ENCODE measurements at regions not wholly inside any gene's neighbourhood (a gene's known extent, or its start where the extent isn't known, plus 50 kb on each side); places are given as distances from the start of the nearest gene placed in this dataset.

- Histone ChIP-seq H2AK9ac (replicated peaks; ENCODE audit: low read depth, low read length, poor library complexity) (no peak overlapping the region), H3K56ac (ENCODE audit: extremely low read depth, insufficient read depth, low read length) (no peak overlapping the region), H4K8ac (ENCODE audit: low read depth in 2 of 2, low read length in 2 of 2) (no peak overlapping the region), H3K27ac (ENCODE audit: insufficient read depth, low read length) (no peak overlapping the region), H3K9me3 (ENCODE audit: control insufficient read depth, insufficient read depth, low read length) (0 out of 2 replicates have a peak, but pooled peaks cover 2% of the 10 kb centered on the region), H3K14ac (replicated peaks; ENCODE audit: low read depth, low read length) (no peak overlapping the region), H4K20me1 (ENCODE audit: insufficient read depth, low read length) (no peaks in the 10 kb centered on the region), H2BK20ac (ENCODE audit: low read depth, low read length) (no peak overlapping the region), H3K36me3 (ENCODE audit: control insufficient read depth, insufficient read depth, low read length) (no peaks in the 10 kb centered on the region), H3K4me2 (ENCODE audit: low read depth, low read length) (no peak overlapping the region), H2AFZ (replicated peaks; ENCODE audit: low read length, poor library complexity) (no peak overlapping the region), H3K4me1 (ENCODE audit: control insufficient read depth, insufficient read depth, low read length) (no peaks in the 10 kb centered on the region), H2BK5ac (ENCODE audit: low read depth, low read length, poor library complexity, severe bottlenecking) (no peak overlapping the region), H3K23ac (ENCODE audit: low read depth, low read length) (no peak overlapping the region), H3K4ac (ENCODE audit: low read depth, low read length) (no peak overlapping the region), H3K9ac (ENCODE audit: low read depth, low read length) (no peak overlapping the region), H4K5ac (ENCODE audit: low read depth, low read length) (no peak overlapping the region), H4K91ac (ENCODE audit: insufficient read depth, low read depth, low read length) (no peak overlapping the region), H3K9me1 (ENCODE audit: insufficient read depth, low read length) (no peaks in the 10 kb centered on the region), H3K18ac (ENCODE audit: low read depth, low read length) (no peak overlapping the region), H3K79me1 (ENCODE audit: low read depth in 1 of 2, low read length in 2 of 2) (no peaks in the 10 kb centered on the region), H2BK120ac (ENCODE audit: low read depth, low read length) (no peak overlapping the region), H2BK15ac (ENCODE audit: low read depth, low read length) (no peak overlapping the region), H3K4me3 (ENCODE audit: insufficient read depth, low read depth, low read length) (no peak overlapping the region), H2AK5ac (ENCODE audit: low read depth, low read length) (no peak overlapping the region), H3K27me3 (ENCODE audit: control insufficient read depth, insufficient read depth, low read length) (no peaks in the 10 kb centered on the region)
- CTCF ChIA-PET = no interaction called here
- ATAC-seq (ENCODE audit: low read depth) = no peak
- 93% methylated on average over 3 of the region's 5 CpGs; no CpG with 5 or more reads in 1 of the 2 experiments for WGBS, 2 experiments (ENCODE audit: extremely low coverage in 2 of 2, insufficient read length in 1 of 2)
- in situ Hi-C loops (cut with MboI; ENCODE audit: low sequenced_read_pairs) = no loop called here
- dilution Hi-C loops (cut with HindIII; ENCODE audit: low sequenced_read_pairs, unreplicated experiment) = no loop called here
- POLR2A ChIA-PET (ENCODE audit: unreplicated experiment) = no interaction called here
- BruUV-seq (replicated peaks) = no TSS peak
- DNase-seq = no peak
- intact Hi-C loops (cut with micrococcal nuclease) = no loop called here
- TF ChIP-seq RAD21 (IDR thresholded peaks at IDR 0.05; ENCODE audit: low read length) = no peak
- no peak for TF ChIP-seq NFE2L2 (IDR thresholded peaks at IDR 0.05; ENCODE audit: low read depth, low read length)
- TF ChIP-seq RFX5 (IDR thresholded peaks at IDR 0.05; ENCODE audit: low read depth, low read length) = no peak
- no peak for TF ChIP-seq ELK1 (IDR thresholded peaks at IDR 0.05; ENCODE audit: borderline replicate concordance, low read depth, low read length)
- no peak for TF ChIP-seq FOS (IDR thresholded peaks at IDR 0.05; ENCODE audit: low read depth, low read length)
- no peak for TF ChIP-seq SMC3 (IDR thresholded peaks at IDR 0.05; ENCODE audit: low read depth, low read length)
- no peak for TF ChIP-seq RCOR1 (IDR thresholded peaks at IDR 0.05; ENCODE audit: insufficient replicate concordance, low read length)
Observed at GRCh38 chr4:136442447-136442846, 1089.8 kb downstream of the PCDH18 start.

All from IMR-90 (cell line).